B cell (primary cell): ENCODE measurements at regions not wholly inside any gene's neighbourhood (a gene's known extent, or its start where the extent isn't known, plus 50 kb on each side); places are given as distances from the start of the nearest gene placed in this dataset.

ENCODE experiments used
- ATAC-seq: fragments of 200-7000 bp; cut with Tn5 transposase; one replicate; pipeline ENCODE4 v1.10.0; 2021; ENCODE audit warnings: low read depth, mild to moderate bottlenecking, moderate number of reproducible peaks, moderate library complexity
- CTCF ChIA-PET: fragments of 350-600 bp; sonication (Branson Sonifier 250); formaldehyde crosslinking; loops from one replicate; lab custom pipeline; 2021; ENCODE audit warnings: antibody characterized with exemption, inconsistent platforms; lab: Charles Lee
- POLR2A ChIA-PET: fragments of 350-600 bp; sonication (Branson Sonifier 250); formaldehyde crosslinking; loops from one replicate; lab custom pipeline; 2021; ENCODE audit warnings: antibody characterized with exemption; lab: Charles Lee
- DNase-seq: peaks from one replicate; pipeline ENCODE4 v3.0.0; 2013
- H2AFZ ChIP-seq: 2 replicates; pipeline ENCODE4 v1.6.1; 2012; ENCODE audit warnings: mild to moderate bottlenecking, low read depth, low read length; ENCODE audit not compliant: insufficient read depth, poor library complexity, severe bottlenecking
- H3K27ac ChIP-seq, 2 donors: 1 replicate in 1 of 2; 2 replicates in 1 of 2; pipeline ENCODE4 v1.5.1; 2012 to 2013; ENCODE audit warnings: low read length in 2 of 2, mild to moderate bottlenecking in 2 of 2, moderate library complexity in 1 of 2
- H3K27me3 ChIP-seq, 4 experiments: fragments of 200-600 bp in 1 of 4; sonication (generic) in 1 of 4; replicated peaks in 1 of 4; 1 replicate in 2 of 4; 2 replicates in 2 of 4; pipeline versions ENCODE4 v1.6.1 to v1.7.0; 2013 to 2016; ENCODE audit warnings: low read length in 3 of 4, mild to moderate bottlenecking in 2 of 4, mixed read lengths in 1 of 4, moderate library complexity in 1 of 4; ENCODE audit not compliant: insufficient read depth in 4 of 4, control insufficient read depth in 3 of 4; ENCODE audit errors: control extremely low read depth in 1 of 4
- H3K36me3 ChIP-seq, 2 experiments: replicated peaks in 1 of 2; 1 replicate in 1 of 2; 2 replicates in 1 of 2; pipeline versions ENCODE4 v1.6.1 to v1.7.1; 2013; ENCODE audit warnings: low read length in 1 of 2; ENCODE audit not compliant: insufficient read depth in 2 of 2, control insufficient read depth in 1 of 2; ENCODE audit errors: control extremely low read depth in 1 of 2, extremely low read depth in 1 of 2
- H3K4me1 ChIP-seq, 2 donors: fragments of 200-600 bp in 1 of 2; sonication (generic) in 1 of 2; 1 replicate in 1 of 2; 2 replicates in 1 of 2; pipeline versions ENCODE4 v1.5.1 to v1.6.1; 2013 to 2017; ENCODE audit warnings: low read length in 2 of 2; ENCODE audit not compliant: control insufficient read depth in 2 of 2, insufficient read depth in 2 of 2
- H3K4me2 ChIP-seq: replicated peaks from 2 replicates; pipeline ENCODE3; 2012; ENCODE audit warnings: mild to moderate bottlenecking, low read depth, low read length; ENCODE audit not compliant: poor library complexity, severe bottlenecking
- H3K4me3 ChIP-seq, 5 experiments: fragments of 200-600 bp in 1 of 5; sonication (generic) in 1 of 5; 1 replicate in 3 of 5; 2 replicates in 2 of 5; pipeline versions ENCODE4 v1.5.1 to v1.7.0; 2011 to 2016; ENCODE audit warnings: low read length in 4 of 5, mild to moderate bottlenecking in 4 of 5, low read depth in 2 of 5, control low read depth in 1 of 5, moderate library complexity in 1 of 5; ENCODE audit not compliant: insufficient read depth in 1 of 5; ENCODE audit errors: control extremely low read depth in 1 of 5, extremely low read depth in 1 of 5
- H3K79me2 ChIP-seq: fragments of 200-600 bp; sonication (generic); one replicate; pipeline ENCODE4 v1.6.0; 2016; ENCODE audit warnings: low read length; ENCODE audit not compliant: control insufficient read depth, insufficient read depth
- H3K9ac ChIP-seq: fragments of 200-600 bp; sonication (generic); 2 replicates; pipeline ENCODE4 v1.6.1; 2017; ENCODE audit warnings: mild to moderate bottlenecking, low read length, moderate library complexity
- H3K9me3 ChIP-seq, 3 donors: one replicate each; pipeline versions ENCODE4 v1.6.1 to v1.7.1; 2013; ENCODE audit warnings: low read length in 2 of 3; ENCODE audit not compliant: control insufficient read depth in 2 of 3, insufficient read depth in 1 of 3; ENCODE audit errors: control extremely low read depth in 1 of 3
- H4K20me1 ChIP-seq: 2 replicates; pipeline ENCODE4 v1.6.0; 2012; ENCODE audit warnings: mild to moderate bottlenecking, low read length; ENCODE audit not compliant: insufficient read depth, control insufficient read depth, poor library complexity, severe bottlenecking
- H3K27ac Mint-ChIP-seq: one replicate; pipeline ENCODE4 v1.8.0; 2021; ENCODE audit warnings: mixed read lengths
- H3K27me3 Mint-ChIP-seq: one replicate; pipeline ENCODE4 v1.8.0; 2021; ENCODE audit warnings: mixed read lengths
- H3K4me1 Mint-ChIP-seq: one replicate; pipeline ENCODE4 v1.8.0; 2021; ENCODE audit warnings: mixed read lengths
- H3K4me3 Mint-ChIP-seq: one replicate; pipeline ENCODE4 v1.8.0; 2021; ENCODE audit warnings: mixed read lengths
- H3K9me3 Mint-ChIP-seq: one replicate; pipeline ENCODE4 v1.8.0; 2022; ENCODE audit warnings: mixed read lengths; ENCODE audit not compliant: insufficient read depth
- EZH2 ChIP-seq: IDR thresholded peaks from 2 replicates; pipeline ENCODE4 v1.6.1; 2012; ENCODE audit warnings: borderline replicate concordance, low read depth, mild to moderate bottlenecking, moderate library complexity, low read length; ENCODE audit not compliant: insufficient read depth, poor library complexity, severe bottlenecking
- WGBS: methylation state at CpG from one replicate; pipeline ENCODE4 v1.1.5; 2013; ENCODE audit warnings: missing lambda C conversion rate; ENCODE audit not compliant: insufficient coverage; 5-methylcytosine and 5-hydroxymethylcytosine counted together
- intact Hi-C: fragments of 100-400 bp; cut with micrococcal nuclease; formaldehyde crosslinking; loops from one replicate; pipeline ENCODE4 v1.10.0; 2022
- TF ChIP-seq, protein P1 (sequence below): fragments of 200-600 bp; IDR thresholded peaks from one replicate; pipeline ENCODE4 v1.8.0; 2022; ENCODE audit warnings: antibody characterized with exemption, mild to moderate bottlenecking

DNA sequence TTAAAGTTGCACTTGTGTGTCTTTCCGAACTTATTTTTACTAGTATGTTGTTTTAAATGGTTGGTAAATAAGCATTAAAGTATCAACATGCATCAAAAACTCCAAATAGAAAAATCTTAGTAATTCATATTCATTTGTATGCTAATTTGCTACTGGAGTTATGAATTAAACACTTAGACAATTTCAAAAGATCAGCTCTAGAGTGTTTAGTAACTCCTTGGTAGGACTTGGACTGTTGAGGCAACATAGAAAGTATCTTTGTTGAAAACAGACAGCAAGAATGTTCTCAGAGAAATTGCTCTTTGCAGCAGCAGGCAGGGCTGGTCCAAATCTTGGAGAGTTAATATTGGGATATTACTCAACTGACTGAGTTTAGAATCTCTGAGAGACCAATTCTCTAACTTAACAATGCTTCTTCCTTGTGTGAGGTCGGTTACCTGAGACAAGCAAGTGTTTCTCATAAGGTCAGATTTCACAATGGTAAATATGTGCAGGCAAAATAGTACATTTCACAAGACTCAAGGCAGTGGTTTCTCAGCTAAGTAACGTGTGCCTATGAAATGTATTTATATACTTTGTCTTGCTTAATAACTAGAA lies 147.8 kb upstream of the IL12A start:
- H3K27ac Mint-ChIP-seq: no peak overlapping the region
- no peaks in the 10 kb centered on the region for H3K79me2 ChIP-seq
- H3K27me3 ChIP-seq: peaks cover 0 to 23% (median 9%) of the 10 kb centered on the region in 4 experiments
- H3K9me3 Mint-ChIP-seq: no peaks in the 10 kb centered on the region
- H3K9ac ChIP-seq: no peak overlapping the region
- peaks cover 7 to 10% of the 10 kb centered on the region in 2 donors for H3K4me1 ChIP-seq
- H3K4me3 Mint-ChIP-seq: no peak overlapping the region
- no peak overlapping the region for H2AFZ ChIP-seq
- H3K4me2 ChIP-seq: no peak overlapping the region
- TF ChIP-seq, protein P1, sequence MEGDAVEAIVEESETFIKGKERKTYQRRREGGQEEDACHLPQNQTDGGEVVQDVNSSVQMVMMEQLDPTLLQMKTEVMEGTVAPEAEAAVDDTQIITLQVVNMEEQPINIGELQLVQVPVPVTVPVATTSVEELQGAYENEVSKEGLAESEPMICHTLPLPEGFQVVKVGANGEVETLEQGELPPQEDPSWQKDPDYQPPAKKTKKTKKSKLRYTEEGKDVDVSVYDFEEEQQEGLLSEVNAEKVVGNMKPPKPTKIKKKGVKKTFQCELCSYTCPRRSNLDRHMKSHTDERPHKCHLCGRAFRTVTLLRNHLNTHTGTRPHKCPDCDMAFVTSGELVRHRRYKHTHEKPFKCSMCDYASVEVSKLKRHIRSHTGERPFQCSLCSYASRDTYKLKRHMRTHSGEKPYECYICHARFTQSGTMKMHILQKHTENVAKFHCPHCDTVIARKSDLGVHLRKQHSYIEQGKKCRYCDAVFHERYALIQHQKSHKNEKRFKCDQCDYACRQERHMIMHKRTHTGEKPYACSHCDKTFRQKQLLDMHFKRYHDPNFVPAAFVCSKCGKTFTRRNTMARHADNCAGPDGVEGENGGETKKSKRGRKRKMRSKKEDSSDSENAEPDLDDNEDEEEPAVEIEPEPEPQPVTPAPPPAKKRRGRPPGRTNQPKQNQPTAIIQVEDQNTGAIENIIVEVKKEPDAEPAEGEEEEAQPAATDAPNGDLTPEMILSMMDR: no peak
- H3K27me3 Mint-ChIP-seq: peaks cover 16% of the 10 kb centered on the region
- no peaks in the 10 kb centered on the region for H4K20me1 ChIP-seq
- ATAC-seq (no peak), DNase-seq (no peak)
- no CpG with 5 or more reads among the region's 3 CpGs for WGBS
- ChIA-PET POLR2A (no interaction called here), CTCF (interaction anchor here (1.0 kb wide), 1 partner anchor 12 kb away, joined by 3 read pairs; no protein-coding TSS in a partner anchor)
- H3K4me3 ChIP-seq: no peak overlapping the region
- intact Hi-C loops: no loop called here
- H3K9me3 ChIP-seq: no peaks in the 10 kb centered on the region
- peaks cover 8% of the 10 kb centered on the region for H3K4me1 Mint-ChIP-seq
- H3K36me3 ChIP-seq: no peaks in the 10 kb centered on the region
- H3K27ac ChIP-seq: no peak overlapping the region

DNA sequence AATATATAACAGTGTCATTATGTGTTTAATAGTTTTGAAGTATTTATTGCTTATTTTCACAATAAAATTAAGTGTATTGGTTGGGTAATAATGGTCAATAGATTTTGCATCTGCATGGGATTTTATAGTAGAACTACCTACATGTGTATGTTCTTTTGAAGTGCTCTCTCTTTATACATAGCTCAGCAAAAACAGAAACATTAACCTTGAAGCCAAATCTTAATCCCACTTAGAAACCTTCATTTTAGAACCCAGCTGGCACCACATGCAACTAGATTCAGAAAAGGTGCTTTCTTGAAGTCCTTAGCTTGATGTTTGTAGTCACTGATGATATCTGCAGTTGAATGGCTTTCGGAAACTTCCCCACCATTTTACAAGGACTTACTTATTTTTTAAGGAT lies 146.9 kb upstream of the IL12A start:
- H3K27me3 Mint-ChIP-seq: peaks cover 16% of the 10 kb centered on the region
- peaks cover 7 to 10% of the 10 kb centered on the region in 2 donors for H3K4me1 ChIP-seq
- no peaks in the 10 kb centered on the region for H3K79me2 ChIP-seq
- DNase-seq: no peak
- no peak overlapping the region for H2AFZ ChIP-seq
- intact Hi-C loops: no loop called here
- WGBS: no CpG with 5 or more reads among the region's 1 CpG
- no peaks in the 10 kb centered on the region for H3K36me3 ChIP-seq
- peaks cover 8% of the 10 kb centered on the region for H3K4me1 Mint-ChIP-seq
- no peak overlapping the region for H3K9ac ChIP-seq
- H3K4me3 ChIP-seq: no peak overlapping the region
- no peak overlapping the region for H3K27ac ChIP-seq
- ChIA-PET CTCF (interaction anchor here (1.0 kb wide), 1 partner anchor 13 kb away, joined by 3 read pairs; no protein-coding TSS in a partner anchor), POLR2A (no interaction called here)
- H4K20me1 ChIP-seq: no peaks in the 10 kb centered on the region
- H3K4me2 ChIP-seq: no peak overlapping the region
- no peak overlapping the region for H3K27ac Mint-ChIP-seq
- H3K27me3 ChIP-seq: peaks cover 0 to 23% (median 9%) of the 10 kb centered on the region in 4 experiments
- no peaks in the 10 kb centered on the region for H3K9me3 Mint-ChIP-seq
- no peaks in the 10 kb centered on the region for H3K9me3 ChIP-seq
- H3K4me3 Mint-ChIP-seq: no peak overlapping the region
- TF ChIP-seq, protein P1: no peak
- no peak for TF ChIP-seq EZH2
- ATAC-seq: no peak
